ENCODE measurements at regions not wholly inside any gene's neighbourhood (a gene's known extent, or its start where the extent isn't known, plus 50 kb on each side); places are given as distances from the start of the nearest gene placed in this dataset.

- TF ChIP-seq, protein P1, sequence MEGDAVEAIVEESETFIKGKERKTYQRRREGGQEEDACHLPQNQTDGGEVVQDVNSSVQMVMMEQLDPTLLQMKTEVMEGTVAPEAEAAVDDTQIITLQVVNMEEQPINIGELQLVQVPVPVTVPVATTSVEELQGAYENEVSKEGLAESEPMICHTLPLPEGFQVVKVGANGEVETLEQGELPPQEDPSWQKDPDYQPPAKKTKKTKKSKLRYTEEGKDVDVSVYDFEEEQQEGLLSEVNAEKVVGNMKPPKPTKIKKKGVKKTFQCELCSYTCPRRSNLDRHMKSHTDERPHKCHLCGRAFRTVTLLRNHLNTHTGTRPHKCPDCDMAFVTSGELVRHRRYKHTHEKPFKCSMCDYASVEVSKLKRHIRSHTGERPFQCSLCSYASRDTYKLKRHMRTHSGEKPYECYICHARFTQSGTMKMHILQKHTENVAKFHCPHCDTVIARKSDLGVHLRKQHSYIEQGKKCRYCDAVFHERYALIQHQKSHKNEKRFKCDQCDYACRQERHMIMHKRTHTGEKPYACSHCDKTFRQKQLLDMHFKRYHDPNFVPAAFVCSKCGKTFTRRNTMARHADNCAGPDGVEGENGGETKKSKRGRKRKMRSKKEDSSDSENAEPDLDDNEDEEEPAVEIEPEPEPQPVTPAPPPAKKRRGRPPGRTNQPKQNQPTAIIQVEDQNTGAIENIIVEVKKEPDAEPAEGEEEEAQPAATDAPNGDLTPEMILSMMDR (IDR thresholded peaks at IDR 0.05; ENCODE audit: insufficient read depth, low read length, missing control alignments): no peak
- POLR2A ChIA-PET: no interaction called here
- H3K4me3 ChIP-seq (ENCODE audit: low read depth, low read length): no peak overlapping the region
- DNase-seq (ENCODE audit: low read depth, low spot score): no peak
- CTCF ChIA-PET: no interaction called here
Observed at GRCh38 chr13:74892096-74892495, 589.9 kb downstream of the TBC1D4 start.

- POLR2A ChIA-PET: no interaction called here
- TF ChIP-seq, protein P1 (IDR thresholded peaks at IDR 0.05; ENCODE audit: insufficient read depth, low read length, missing control alignments): no peak
- no peak overlapping the region for H3K4me3 ChIP-seq (ENCODE audit: low read depth, low read length)
- DNase-seq (ENCODE audit: low read depth, low spot score): no peak
- CTCF ChIA-PET: no interaction called here
Observed at GRCh38 chr13:74891610-74892009, 590.4 kb downstream of the TBC1D4 start.

- CTCF ChIA-PET: no interaction called here
Observed at GRCh38 chr13:74889321-74889720, 592.6 kb downstream of the TBC1D4 start.

DNA sequence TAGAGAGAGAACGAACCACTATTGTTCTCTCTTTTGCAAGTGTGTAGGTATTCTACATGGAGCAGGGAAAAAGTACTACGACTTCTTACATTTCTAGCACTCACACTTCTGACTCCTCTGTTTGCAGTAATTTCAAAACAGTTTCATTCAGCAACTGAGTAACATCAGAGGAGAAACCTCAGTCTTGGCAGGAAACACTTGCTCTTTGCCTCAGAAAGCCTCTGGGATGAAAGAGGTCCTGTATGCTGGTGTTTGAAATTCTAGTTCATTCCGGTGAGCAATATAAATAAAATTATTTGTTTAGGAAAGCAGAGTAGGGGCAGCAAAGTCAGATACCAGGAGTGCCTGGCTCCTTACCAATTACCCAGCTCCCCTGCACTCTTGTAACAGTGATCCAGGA, 595.5 kb downstream of the TBC1D4 start:
- ChIA-PET POLR2A (no interaction called here), CTCF (no interaction called here)
- no peak for DNase-seq (ENCODE audit: low read depth, low spot score)
- TF ChIP-seq, protein P1 (IDR thresholded peaks at IDR 0.05; ENCODE audit: insufficient read depth, low read length, missing control alignments): no peak
- H3K4me3 ChIP-seq (ENCODE audit: low read depth, low read length): no peak overlapping the region

More at GRCh38 chr13:74889321-74889720, 592.6 kb downstream of the TBC1D4 start:
- POLR2A ChIA-PET: no interaction called here
- no peak overlapping the region for H3K4me3 ChIP-seq (ENCODE audit: low read depth, low read length)
- DNase-seq (ENCODE audit: low read depth, low spot score): no peak
- TF ChIP-seq, protein P1 (IDR thresholded peaks at IDR 0.05; ENCODE audit: insufficient read depth, low read length, missing control alignments): no peak

DNA sequence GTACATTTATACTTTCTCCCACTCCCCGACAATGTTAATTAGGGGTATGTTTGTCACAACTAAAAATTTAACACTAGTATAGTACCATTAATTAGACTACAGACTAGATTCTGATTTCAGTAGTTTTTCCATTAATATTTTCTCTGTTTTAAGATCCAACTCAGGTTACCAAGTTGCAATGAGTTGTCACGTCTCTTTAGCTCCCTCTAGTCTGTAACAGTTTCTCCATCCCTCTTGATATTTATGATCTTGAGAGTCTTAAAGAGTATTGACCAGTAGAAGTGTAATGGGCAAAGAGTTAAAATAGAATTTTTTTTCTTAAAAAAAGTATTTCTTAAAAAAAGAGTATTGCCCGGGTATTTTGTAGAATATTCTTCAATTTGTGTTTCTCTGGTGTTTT, 598.1 kb downstream of the TBC1D4 start:
- ChIA-PET POLR2A (no interaction called here), CTCF (interaction anchor here (1.4 to 1.6 kb wide), 2 partner anchors 10 to 336 kb away, joined by 4 to 5 read pairs; no protein-coding TSS in a partner anchor)
- no peak for DNase-seq (ENCODE audit: low read depth, low spot score)
- TF ChIP-seq, protein P1 (IDR thresholded peaks at IDR 0.05; ENCODE audit: insufficient read depth, low read length, missing control alignments): no peak
- H3K4me3 ChIP-seq (ENCODE audit: low read depth, low read length): no peak overlapping the region

GRCh38 chr13:74871369-74872070, 610.4 kb downstream of the TBC1D4 start:
- POLR2A ChIA-PET: no interaction called here
- CTCF ChIA-PET: no interaction called here
- no peak overlapping the region for H3K4me3 ChIP-seq (ENCODE audit: low read depth, low read length)
- no peak for DNase-seq (ENCODE audit: low read depth, low spot score)
- TF ChIP-seq, protein P1 (IDR thresholded peaks at IDR 0.05; ENCODE audit: insufficient read depth, low read length, missing control alignments): no peak

Measured in AG04449 (cell line).